ENCODE measurements at regions not wholly inside any gene's neighbourhood (a gene's known extent, or its start where the extent isn't known, plus 50 kb on each side); places are given as distances from the start of the nearest gene placed in this dataset.
"Not testable (repeated sequence)": the region's sequence is repeated elsewhere in the genome, so short reads cannot be mapped to it uniquely, and the experiment has no call there.

GRCh38 chr11:28793282-28793738 lies 685.1 kb downstream of the METTL15 start:
- Histone ChIP-seq H3K9ac (ENCODE audit: low read length) (no peak overlapping the region), H3K9me3 (ENCODE audit: insufficient read depth, low read length) (no peaks in the 10 kb centered on the region), H3K9me2 (replicated peaks; ENCODE audit: insufficient read depth, low read length) (no peaks in the 10 kb centered on the region), H3K27me3 (ENCODE audit: low read length) (no peaks in the 10 kb centered on the region), H3K4me2 (ENCODE audit: low read depth, low read length, poor library complexity, severe bottlenecking) (no peak overlapping the region), H2AFZ (ENCODE audit: low read depth, low read length, severe bottlenecking) (no peak overlapping the region), H3K36me3 (ENCODE audit: low read length) (no peaks in the 10 kb centered on the region), H3K27ac (ENCODE audit: low read depth, low read length) (no peak overlapping the region), H3F3A (ENCODE audit: insufficient read depth) (no peaks in the 10 kb centered on the region), H4K20me1 (ENCODE audit: low read depth, low read length) (no peaks in the 10 kb centered on the region), H3K79me2 (ENCODE audit: insufficient read depth, low read length) (no peaks in the 10 kb centered on the region), H3K4me3 (ENCODE audit: insufficient read depth, low read length, poor library complexity, severe bottlenecking) (no peak overlapping the region)
- TF ChIP-seq CTCF (IDR thresholded peaks at IDR 0.05; ENCODE audit: insufficient read depth, low read length, poor library complexity, severe bottlenecking) = no peak
- TF ChIP-seq EZH2phosphoT487 (conservative IDR thresholded peaks at IDR 0.05; ENCODE audit: low read length) = no peak

GRCh38 chr11:28792856-28793255 lies 684.7 kb downstream of the METTL15 start:
- Histone ChIP-seq H3K9me3 (ENCODE audit: insufficient read depth, low read length) (no peaks in the 10 kb centered on the region), H3K9me2 (replicated peaks; ENCODE audit: insufficient read depth, low read length) (no peaks in the 10 kb centered on the region), H3K9ac (ENCODE audit: low read length) (no peak overlapping the region), H3K27ac (ENCODE audit: low read depth, low read length) (no peak overlapping the region), H3F3A (ENCODE audit: insufficient read depth) (no peaks in the 10 kb centered on the region), H3K4me3 (ENCODE audit: insufficient read depth, low read length, poor library complexity, severe bottlenecking) (no peak overlapping the region), H3K79me2 (ENCODE audit: insufficient read depth, low read length) (no peaks in the 10 kb centered on the region), H3K27me3 (ENCODE audit: low read length) (no peaks in the 10 kb centered on the region), H3K36me3 (ENCODE audit: low read length) (no peaks in the 10 kb centered on the region), H4K20me1 (ENCODE audit: low read depth, low read length) (no peaks in the 10 kb centered on the region), H3K4me2 (ENCODE audit: low read depth, low read length, poor library complexity, severe bottlenecking) (no peak overlapping the region), H2AFZ (ENCODE audit: low read depth, low read length, severe bottlenecking) (no peak overlapping the region)
- no peak for TF ChIP-seq EZH2phosphoT487 (conservative IDR thresholded peaks at IDR 0.05; ENCODE audit: low read length)
- TF ChIP-seq CTCF (IDR thresholded peaks at IDR 0.05; ENCODE audit: insufficient read depth, low read length, poor library complexity, severe bottlenecking) = no peak

- H3K9me2 ChIP-seq (replicated peaks; ENCODE audit: insufficient read depth, low read length); H3F3A ChIP-seq (ENCODE audit: insufficient read depth); H2AFZ ChIP-seq (ENCODE audit: low read depth, low read length, severe bottlenecking); H3K9ac ChIP-seq (ENCODE audit: low read length); H3K27ac ChIP-seq (ENCODE audit: low read depth, low read length); H3K27me3 ChIP-seq (ENCODE audit: low read length); H3K79me2 ChIP-seq (ENCODE audit: insufficient read depth, low read length); H3K4me3 ChIP-seq (ENCODE audit: insufficient read depth, low read length, poor library complexity, severe bottlenecking); H4K20me1 ChIP-seq (ENCODE audit: low read depth, low read length); H3K9me3 ChIP-seq (ENCODE audit: insufficient read depth, low read length); H3K4me2 ChIP-seq (ENCODE audit: low read depth, low read length, poor library complexity, severe bottlenecking); H3K36me3 ChIP-seq (ENCODE audit: low read length): not testable (repeated sequence)
Measured at GRCh38 chr11:28787897-28788296, 679.7 kb downstream of the METTL15 start.

- no peaks in the 10 kb centered on the region for H3K36me3 ChIP-seq (ENCODE audit: low read length)
- H3F3A ChIP-seq (ENCODE audit: insufficient read depth) = no peaks in the 10 kb centered on the region
- H3K4me3 ChIP-seq (ENCODE audit: insufficient read depth, low read length, poor library complexity, severe bottlenecking) = no peak overlapping the region
- H4K20me1 ChIP-seq (ENCODE audit: low read depth, low read length) = no peaks in the 10 kb centered on the region
- H3K27ac ChIP-seq (ENCODE audit: low read depth, low read length) = no peak overlapping the region
- no peak overlapping the region for H3K4me2 ChIP-seq (ENCODE audit: low read depth, low read length, poor library complexity, severe bottlenecking)
- H2AFZ ChIP-seq (ENCODE audit: low read depth, low read length, severe bottlenecking) = no peak overlapping the region
- TF ChIP-seq CTCF (IDR thresholded peaks at IDR 0.05; ENCODE audit: insufficient read depth, low read length, poor library complexity, severe bottlenecking) (no peak), EZH2phosphoT487 (conservative IDR thresholded peaks at IDR 0.05; ENCODE audit: low read length) (no peak)
- H3K9me2 ChIP-seq (replicated peaks; ENCODE audit: insufficient read depth, low read length) = no peaks in the 10 kb centered on the region
- H3K79me2 ChIP-seq (ENCODE audit: insufficient read depth, low read length) = no peaks in the 10 kb centered on the region
- H3K9ac ChIP-seq (ENCODE audit: low read length) = no peak overlapping the region
- H3K9me3 ChIP-seq (ENCODE audit: insufficient read depth, low read length) = no peaks in the 10 kb centered on the region
- H3K27me3 ChIP-seq (ENCODE audit: low read length) = no peaks in the 10 kb centered on the region
Measured at GRCh38 chr11:28777126-28777525, 668.9 kb downstream of the METTL15 start.

Measured in SU-DHL-6 (cell line).